ENCODE measurements at regions not wholly inside any gene's neighbourhood (a gene's known extent, or its start where the extent isn't known, plus 50 kb on each side); places are given as distances from the start of the nearest gene placed in this dataset.
"Not testable (repeated sequence)": the region's sequence is repeated elsewhere in the genome, so short reads cannot be mapped to it uniquely, and the experiment has no call there.

- Histone ChIP-seq H3K27ac (no peak overlapping the region), H3K4me1 (replicated peaks) (no peaks in the 10 kb centered on the region), H3K9me3 (replicated peaks) (no peaks in the 10 kb centered on the region), H3K36me3 (no peaks in the 10 kb centered on the region), H3K27me3 (replicated peaks) (no peaks in the 10 kb centered on the region), H3K4me3 (no peak overlapping the region)
- no peak for DNase-seq (ENCODE audit: low read depth in 1 of 2, low spot score in 2 of 2)
These were observed 133.6 kb upstream of the MYT1L start for GRCh38 chr2:2464643-2465042.

GRCh38 chr2:2464094-2464493 is 133.0 kb upstream of the MYT1L start:
- H3K9me3 ChIP-seq (replicated peaks), result no peaks in the 10 kb centered on the region
- no peak overlapping the region for H3K27ac ChIP-seq
- no peak for DNase-seq (ENCODE audit: low read depth in 1 of 2, low spot score in 2 of 2)
- no peaks in the 10 kb centered on the region for H3K4me1 ChIP-seq (replicated peaks)
- H3K27me3 ChIP-seq (replicated peaks), result no peaks in the 10 kb centered on the region
- H3K4me3 ChIP-seq, result no peak overlapping the region
- no peaks in the 10 kb centered on the region for H3K36me3 ChIP-seq

GRCh38 chr2:2456721-2457120 is 125.6 kb upstream of the MYT1L start:
- Histone ChIP-seq H3K4me3 (no peak overlapping the region), H3K9me3 (replicated peaks) (no peaks in the 10 kb centered on the region), H3K4me1 (replicated peaks) (no peaks in the 10 kb centered on the region), H3K27me3 (replicated peaks) (no peaks in the 10 kb centered on the region), H3K36me3 (no peaks in the 10 kb centered on the region), H3K27ac (no peak overlapping the region)
- DNase-seq (ENCODE audit: low read depth in 1 of 2, low spot score in 2 of 2), result no peak

- Histone ChIP-seq H3K27ac (no peak overlapping the region), H3K4me3 (no peak overlapping the region), H3K27me3 (replicated peaks) (no peaks in the 10 kb centered on the region), H3K4me1 (replicated peaks) (no peaks in the 10 kb centered on the region), H3K9me3 (replicated peaks) (no peaks in the 10 kb centered on the region), H3K36me3 (no peaks in the 10 kb centered on the region)
- DNase-seq (ENCODE audit: low read depth in 1 of 2, low spot score in 2 of 2), result no peak
These were observed 124.1 kb upstream of the MYT1L start for GRCh38 chr2:2455151-2455550.

- Histone ChIP-seq H3K36me3 (no peaks in the 10 kb centered on the region), H3K4me1 (replicated peaks) (no peaks in the 10 kb centered on the region), H3K4me3 (no peak overlapping the region), H3K27ac (no peak overlapping the region), H3K9me3 (replicated peaks) (no peaks in the 10 kb centered on the region), H3K27me3 (replicated peaks) (no peaks in the 10 kb centered on the region)
- no peak for DNase-seq (ENCODE audit: low read depth in 1 of 2, low spot score in 2 of 2)
These were observed 121.9 kb upstream of the MYT1L start for GRCh38 chr2:2452961-2453360.

- not testable (repeated sequence) for H3K27me3 ChIP-seq (replicated peaks); H3K4me1 ChIP-seq (replicated peaks); H3K4me3 ChIP-seq; H3K27ac ChIP-seq; H3K9me3 ChIP-seq (replicated peaks); DNase-seq (ENCODE audit: low read depth in 1 of 2, low spot score in 2 of 2); H3K36me3 ChIP-seq
These were observed 120.2 kb upstream of the MYT1L start for GRCh38 chr2:2451275-2451674.

- DNase-seq (ENCODE audit: low read depth in 1 of 2, low spot score in 2 of 2), result no peak
- no peak overlapping the region for H3K4me3 ChIP-seq
- no peak overlapping the region for H3K27ac ChIP-seq
- no peaks in the 10 kb centered on the region for H3K9me3 ChIP-seq (replicated peaks)
- H3K4me1 ChIP-seq (replicated peaks), result no peaks in the 10 kb centered on the region
- no peaks in the 10 kb centered on the region for H3K36me3 ChIP-seq
- no peaks in the 10 kb centered on the region for H3K27me3 ChIP-seq (replicated peaks)
These were observed 117.1 kb upstream of the MYT1L start for GRCh38 chr2:2448178-2448577.

- H3K27me3 ChIP-seq (replicated peaks), result no peaks in the 10 kb centered on the region
- H3K9me3 ChIP-seq (replicated peaks), result no peaks in the 10 kb centered on the region
- H3K4me3 ChIP-seq, result no peak overlapping the region
- H3K36me3 ChIP-seq, result no peaks in the 10 kb centered on the region
- H3K4me1 ChIP-seq (replicated peaks), result no peaks in the 10 kb centered on the region
- no peak overlapping the region for H3K27ac ChIP-seq
- no peak for DNase-seq (ENCODE audit: low read depth in 1 of 2, low spot score in 2 of 2)
These were observed 91.5 kb upstream of the MYT1L start for GRCh38 chr2:2422621-2423020.

- H3K27ac ChIP-seq, result no peak overlapping the region
- H3K36me3 ChIP-seq, result no peaks in the 10 kb centered on the region
- no peak for DNase-seq (ENCODE audit: low read depth in 1 of 2, low spot score in 2 of 2)
- no peaks in the 10 kb centered on the region for H3K4me1 ChIP-seq (replicated peaks)
- no peak overlapping the region for H3K4me3 ChIP-seq
- H3K27me3 ChIP-seq (replicated peaks), result no peaks in the 10 kb centered on the region
- no peaks in the 10 kb centered on the region for H3K9me3 ChIP-seq (replicated peaks)
These were observed 82.5 kb upstream of the MYT1L start for GRCh38 chr2:2413525-2413924.

- H3K9me3 ChIP-seq (replicated peaks), result 0 out of 2 replicates have a peak, but pooled peaks cover 2% of the 10 kb centered on the region
- no peaks in the 10 kb centered on the region for H3K27me3 ChIP-seq (replicated peaks)
- no peak for DNase-seq (ENCODE audit: low read depth in 1 of 2, low spot score in 2 of 2)
- no peaks in the 10 kb centered on the region for H3K36me3 ChIP-seq
- no peak overlapping the region for H3K4me3 ChIP-seq
- H3K4me1 ChIP-seq (replicated peaks), result no peaks in the 10 kb centered on the region
- H3K27ac ChIP-seq, result no peak overlapping the region
These were observed 79.9 kb upstream of the MYT1L start for GRCh38 chr2:2410987-2411386.

GRCh38 chr2:2409481-2409880 is 78.4 kb upstream of the MYT1L start:
- H3K4me1 ChIP-seq (replicated peaks), result no peaks in the 10 kb centered on the region
- H3K27me3 ChIP-seq (replicated peaks), result no peaks in the 10 kb centered on the region
- no peak for DNase-seq (ENCODE audit: low read depth in 1 of 2, low spot score in 2 of 2)

GRCh38 chr2:2405780-2406179 is 74.7 kb upstream of the MYT1L start:
- Histone ChIP-seq H3K9me3 (replicated peaks) (0 out of 2 replicates have a peak, but pooled peaks cover 2% of the 10 kb centered on the region), H3K27ac (no peak overlapping the region), H3K4me1 (replicated peaks) (no peaks in the 10 kb centered on the region), H3K4me3 (no peak overlapping the region), H3K27me3 (replicated peaks) (no peaks in the 10 kb centered on the region), H3K36me3 (no peaks in the 10 kb centered on the region)
- DNase-seq (ENCODE audit: low read depth in 1 of 2, low spot score in 2 of 2), result no peak

More at GRCh38 chr2:2409481-2409880, 78.4 kb upstream of the MYT1L start:
- Histone ChIP-seq H3K4me3 (no peak overlapping the region), H3K27ac (no peak overlapping the region), H3K36me3 (no peaks in the 10 kb centered on the region), H3K9me3 (replicated peaks) (0 out of 2 replicates have a peak, but pooled peaks cover 2% of the 10 kb centered on the region)

- H3K4me3 ChIP-seq, result no peak overlapping the region
- no peak for DNase-seq (ENCODE audit: low read depth in 1 of 2, low spot score in 2 of 2)
- no peaks in the 10 kb centered on the region for H3K9me3 ChIP-seq (replicated peaks)
- H3K27ac ChIP-seq, result no peak overlapping the region
- H3K36me3 ChIP-seq, result no peaks in the 10 kb centered on the region
- H3K27me3 ChIP-seq (replicated peaks), result no peaks in the 10 kb centered on the region
- H3K4me1 ChIP-seq (replicated peaks), result no peaks in the 10 kb centered on the region
These were observed 69.4 kb upstream of the MYT1L start for GRCh38 chr2:2400286-2401038.

GRCh38 chr2:2399396-2399795 is 68.3 kb upstream of the MYT1L start:
- Histone ChIP-seq H3K27ac (no peak overlapping the region), H3K27me3 (replicated peaks) (no peaks in the 10 kb centered on the region)
- no peak for DNase-seq (ENCODE audit: low read depth in 1 of 2, low spot score in 2 of 2)

GRCh38 chr2:2392332-2392731 is 61.3 kb upstream of the MYT1L start:
- H3K27ac ChIP-seq, result no peak overlapping the region
- no peak for DNase-seq (ENCODE audit: low read depth in 1 of 2, low spot score in 2 of 2)
- H3K27me3 ChIP-seq (replicated peaks), result no peaks in the 10 kb centered on the region
- H3K9me3 ChIP-seq (replicated peaks), result no peaks in the 10 kb centered on the region
- H3K4me3 ChIP-seq, result no peak overlapping the region
- H3K4me1 ChIP-seq (replicated peaks), result no peaks in the 10 kb centered on the region
- no peaks in the 10 kb centered on the region for H3K36me3 ChIP-seq

More at GRCh38 chr2:2399396-2399795, 68.3 kb upstream of the MYT1L start:
- Histone ChIP-seq H3K4me1 (replicated peaks) (no peaks in the 10 kb centered on the region), H3K36me3 (no peaks in the 10 kb centered on the region), H3K4me3 (no peak overlapping the region), H3K9me3 (replicated peaks) (no peaks in the 10 kb centered on the region)
